ENCODE measurements at regions not wholly inside any gene's neighbourhood (a gene's known extent, or its start where the extent isn't known, plus 50 kb on each side); places are given as distances from the start of the nearest gene placed in this dataset.
A peak's percentile ranks its signal among the peaks of the same experiment; 100 is the strongest.

- TF ChIP-seq TOE1 (IDR thresholded peaks at IDR 0.05; ENCODE audit: borderline replicate concordance): peak; percentile 75; the same call in 1 of the 2 replicates
- no peak for TF ChIP-seq TOE1 (CRISPR knock-in tag; IDR thresholded peaks at IDR 0.05; ENCODE audit: borderline replicate concordance, low read depth)
- no peak for TF ChIP-seq CTBP1 (IDR thresholded peaks at IDR 0.05; ENCODE audit: borderline replicate concordance)
- TF ChIP-seq MED1 (CRISPR knock-in tag; IDR thresholded peaks at IDR 0.05; ENCODE audit: borderline replicate concordance): no peak
- peak; percentile 26; the same call in 1 of the 2 replicates for TF ChIP-seq REST (IDR thresholded peaks at IDR 0.05; ENCODE audit: borderline replicate concordance)
- TF ChIP-seq REST (CRISPR knock-in tag; IDR thresholded peaks at IDR 0.05; ENCODE audit: low read depth): no peak
- no peak for TF ChIP-seq MGA (IDR thresholded peaks at IDR 0.05)
- no peak for TF ChIP-seq SMC3 (conservative IDR thresholded peaks at IDR 0.05; ENCODE audit: insufficient read depth, low read depth, low read length)
These were observed 289.9 kb downstream of the NDUFA10 start (continued) for GRCh38 chr2:239735131-239735828.
